ENCODE measurements at regions not wholly inside any gene's neighbourhood (a gene's known extent, or its start where the extent isn't known, plus 50 kb on each side); places are given as distances from the start of the nearest gene placed in this dataset.

- TF ChIP-seq CTCF (IDR thresholded peaks at IDR 0.05; ENCODE audit: insufficient read depth, low read length) = no peak
- TF ChIP-seq POLR2AphosphoS5 (IDR thresholded peaks at IDR 0.05; ENCODE audit: low read depth) = no peak
- no peak for TF ChIP-seq SPI1 (IDR thresholded peaks at IDR 0.05; ENCODE audit: borderline replicate concordance, low read depth)
- TF ChIP-seq REST (IDR thresholded peaks at IDR 0.05; ENCODE audit: insufficient replicate concordance, low read depth) = no peak
Measured at GRCh38 chr18:2096551-2096950, 474.8 kb downstream of the METTL4 start.

Measured in HL-60 (cell line).